Omental fat pad (tissue), 3 donors: ENCODE measurements at regions not wholly inside any gene's neighbourhood (a gene's known extent, or its start where the extent isn't known, plus 50 kb on each side); places are given as distances from the start of the nearest gene placed in this dataset.

ENCODE experiments used
- ATAC-seq: fragments of 150-250 bp; one replicate; pipeline ENCODE4 v1.9.1; 2016; ENCODE audit warnings: mild to moderate bottlenecking, moderate library complexity; ENCODE audit not compliant: low FRiP score
- DNase-seq: peaks from one replicate; pipeline ENCODE4 v3.0.0-alpha.2; 2019; ENCODE audit warnings: low spot score
- TF ChIP-seq, protein P1 (sequence below), 3 donors: fragments of 450-650 bp; IDR thresholded peaks; one replicate each; pipeline ENCODE4 v1.5.1; 2016 to 2017; ENCODE audit warnings: antibody characterized with exemption in 3 of 3, mild to moderate bottlenecking in 3 of 3, moderate library complexity in 2 of 3

DNA sequence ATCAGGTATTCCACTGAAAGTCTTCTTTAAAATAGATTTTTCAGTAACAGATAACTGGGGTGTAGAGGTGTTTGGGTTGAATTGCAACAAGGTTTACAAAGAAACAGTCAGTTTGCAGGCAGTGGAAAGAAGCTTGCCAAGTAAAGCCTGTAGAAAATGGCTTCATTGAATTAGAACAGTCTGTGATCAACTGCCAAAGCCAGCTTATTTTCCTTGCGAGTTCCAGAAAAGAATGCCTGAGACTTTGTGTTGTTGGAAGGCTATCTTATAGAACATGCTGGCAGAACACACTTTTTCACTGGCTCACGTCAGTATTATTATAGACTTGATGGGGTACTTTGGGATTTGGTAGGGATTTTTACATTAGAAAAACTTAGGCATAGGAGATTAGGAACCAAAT is 601.0 kb downstream of the XIRP2 start:
- ATAC-seq (no peak), DNase-seq (no peak)
- TF ChIP-seq, protein P1, sequence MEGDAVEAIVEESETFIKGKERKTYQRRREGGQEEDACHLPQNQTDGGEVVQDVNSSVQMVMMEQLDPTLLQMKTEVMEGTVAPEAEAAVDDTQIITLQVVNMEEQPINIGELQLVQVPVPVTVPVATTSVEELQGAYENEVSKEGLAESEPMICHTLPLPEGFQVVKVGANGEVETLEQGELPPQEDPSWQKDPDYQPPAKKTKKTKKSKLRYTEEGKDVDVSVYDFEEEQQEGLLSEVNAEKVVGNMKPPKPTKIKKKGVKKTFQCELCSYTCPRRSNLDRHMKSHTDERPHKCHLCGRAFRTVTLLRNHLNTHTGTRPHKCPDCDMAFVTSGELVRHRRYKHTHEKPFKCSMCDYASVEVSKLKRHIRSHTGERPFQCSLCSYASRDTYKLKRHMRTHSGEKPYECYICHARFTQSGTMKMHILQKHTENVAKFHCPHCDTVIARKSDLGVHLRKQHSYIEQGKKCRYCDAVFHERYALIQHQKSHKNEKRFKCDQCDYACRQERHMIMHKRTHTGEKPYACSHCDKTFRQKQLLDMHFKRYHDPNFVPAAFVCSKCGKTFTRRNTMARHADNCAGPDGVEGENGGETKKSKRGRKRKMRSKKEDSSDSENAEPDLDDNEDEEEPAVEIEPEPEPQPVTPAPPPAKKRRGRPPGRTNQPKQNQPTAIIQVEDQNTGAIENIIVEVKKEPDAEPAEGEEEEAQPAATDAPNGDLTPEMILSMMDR (IDR thresholded peaks at IDR 0.05) = no peak

DNA sequence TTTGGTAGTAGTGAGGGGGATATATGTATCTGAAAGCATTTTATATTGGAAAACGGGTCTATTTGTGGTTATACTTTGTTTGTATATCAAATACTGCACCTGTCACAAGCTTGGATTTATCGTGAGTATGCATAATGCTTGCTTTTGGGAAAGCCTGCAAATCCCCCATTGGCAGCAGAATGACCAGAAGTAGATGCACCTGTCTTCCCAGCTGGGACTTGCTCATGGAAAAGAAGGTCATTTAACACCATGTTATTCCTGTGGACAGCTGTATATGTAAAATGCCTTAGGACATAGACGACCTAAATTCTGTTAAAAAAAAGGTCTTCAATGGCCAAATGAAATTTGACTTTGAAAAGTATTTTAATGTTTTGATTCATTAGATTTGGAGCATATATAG is 599.4 kb downstream of the XIRP2 start:
- ATAC-seq = no peak
- TF ChIP-seq, protein P1 (IDR thresholded peaks at IDR 0.05) = no peak
- DNase-seq = no peak

DNA sequence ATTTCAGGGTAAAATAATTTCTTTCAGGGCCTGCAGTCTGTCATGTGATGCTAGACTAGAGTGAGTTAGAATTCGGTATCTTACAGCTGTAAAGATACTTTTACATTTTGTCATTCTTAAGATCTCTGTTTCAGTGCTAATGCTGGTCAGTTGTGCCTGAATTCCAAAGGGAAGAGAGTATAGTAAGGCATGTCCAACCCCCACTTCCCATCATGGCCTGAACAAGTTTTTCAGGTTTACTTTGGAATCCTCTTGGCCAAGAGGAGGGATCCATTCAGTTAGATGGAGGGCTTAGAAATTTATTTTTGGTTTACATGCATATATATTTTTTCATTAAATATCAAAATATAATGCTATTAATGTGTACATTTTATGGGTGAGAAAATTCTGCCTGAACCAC is 596.6 kb downstream of the XIRP2 start:
- TF ChIP-seq, protein P1 (IDR thresholded peaks at IDR 0.05) = no peak
- DNase-seq = no peak
- ATAC-seq = no peak

DNA sequence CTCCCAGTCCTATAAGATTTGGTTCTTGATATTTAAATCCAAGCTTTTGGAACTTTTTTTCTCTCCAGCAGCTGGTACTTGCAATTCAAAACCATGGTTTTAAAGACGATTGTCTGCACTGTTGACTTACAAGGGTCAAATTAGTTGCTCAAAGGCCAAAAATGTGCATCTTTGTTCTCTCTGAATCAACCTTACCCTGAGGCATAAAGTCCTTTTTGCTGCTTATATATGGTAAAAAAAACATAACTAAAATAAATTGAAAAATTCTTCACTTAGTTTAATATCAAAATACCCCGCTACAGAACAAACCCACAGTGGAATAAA is 592.7 kb downstream of the XIRP2 start:
- ATAC-seq (no peak), DNase-seq (no peak)
- TF ChIP-seq, protein P1 (IDR thresholded peaks at IDR 0.05) = no peak

DNA sequence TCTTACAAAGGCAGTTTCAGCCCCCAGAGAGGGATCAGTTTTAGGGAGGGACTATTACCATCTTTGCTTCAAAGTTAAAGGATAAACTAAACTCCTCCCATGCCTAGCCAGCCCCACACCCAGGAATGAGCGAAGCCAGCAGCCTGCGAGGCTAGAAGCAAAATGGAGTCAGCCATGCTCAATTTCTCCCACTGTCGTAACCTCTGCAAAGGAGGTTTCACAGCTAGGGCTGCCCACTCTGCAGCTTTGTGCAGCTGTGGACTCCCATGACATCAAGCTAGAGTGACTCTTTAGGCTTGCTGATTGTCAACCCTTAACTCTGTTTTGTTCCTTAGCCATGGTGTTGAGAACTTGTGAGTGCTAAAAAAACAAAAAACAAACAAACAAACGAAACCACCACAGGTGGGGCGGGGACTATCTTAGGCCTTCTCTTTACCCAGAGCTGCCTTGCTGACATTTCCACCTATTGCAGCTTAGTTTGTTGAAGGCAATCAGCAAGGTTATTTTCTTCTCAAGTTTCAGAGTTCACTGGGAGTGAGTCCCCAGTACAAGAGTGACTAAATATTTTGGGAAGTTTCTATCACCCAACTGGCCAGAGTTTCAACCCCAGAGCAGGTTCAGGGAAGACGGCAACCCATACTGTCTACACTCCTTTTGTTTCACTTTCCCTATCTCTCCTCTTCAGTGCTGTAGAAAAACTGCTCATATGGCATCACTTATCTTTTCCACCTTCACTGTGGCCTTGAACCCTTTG is 592.1 kb downstream of the XIRP2 start:
- DNase-seq (no peak), ATAC-seq (no peak)
- TF ChIP-seq, protein P1 (IDR thresholded peaks at IDR 0.05) = no peak

DNA sequence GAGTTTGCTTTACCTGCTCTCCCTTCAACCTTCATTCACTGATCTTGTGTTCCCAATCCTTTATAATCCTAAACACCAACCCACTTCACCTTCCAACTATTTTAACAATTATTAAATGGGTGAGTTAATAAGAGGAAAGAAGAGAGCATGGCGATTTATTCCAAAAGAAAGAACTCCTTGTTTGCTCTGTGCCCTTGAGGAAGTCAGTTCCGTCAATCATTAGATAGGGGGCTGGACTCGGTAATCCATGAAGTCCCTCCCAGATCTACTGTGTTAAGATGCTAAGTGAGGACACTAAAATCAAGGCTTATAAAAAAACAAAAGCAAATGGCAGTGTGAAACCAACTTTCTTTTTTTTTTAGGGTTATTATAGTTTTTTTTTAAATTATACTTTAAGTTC is 589.9 kb downstream of the XIRP2 start:
- no peak for ATAC-seq
- TF ChIP-seq, protein P1 (IDR thresholded peaks at IDR 0.05) = no peak
- no peak for DNase-seq

DNA sequence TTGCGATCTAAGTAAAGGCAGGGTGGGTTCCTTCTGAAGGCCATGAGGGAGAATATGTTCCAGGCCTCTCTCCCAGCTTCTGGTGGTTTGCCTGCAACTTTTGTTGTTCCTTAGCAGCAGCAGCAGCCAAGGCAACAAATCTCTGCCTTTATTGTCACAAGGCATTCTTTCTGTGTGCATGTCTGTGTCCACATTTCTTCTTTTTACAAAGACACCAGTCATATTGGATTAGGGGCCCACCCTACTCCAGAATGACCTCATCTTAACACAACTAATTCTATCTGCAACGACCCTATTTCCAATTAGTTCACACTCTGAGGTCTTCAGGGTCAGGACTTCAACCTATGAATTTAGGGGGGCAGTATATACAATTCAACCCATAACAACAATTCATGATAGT is 587.5 kb downstream of the XIRP2 start:
- ATAC-seq = no peak
- no peak for DNase-seq
- TF ChIP-seq, protein P1 (IDR thresholded peaks at IDR 0.05) = no peak
